Muscle of leg (tissue), 3 donors: ENCODE measurements at regions not wholly inside any gene's neighbourhood (a gene's known extent, or its start where the extent isn't known, plus 50 kb on each side); places are given as distances from the start of the nearest gene placed in this dataset.
"Not testable (repeated sequence)": the region's sequence is repeated elsewhere in the genome, so short reads cannot be mapped to it uniquely, and the experiment has no call there.

ENCODE experiments used
- DNase-seq: peaks from one replicate; pipeline ENCODE4 v3.0.0; 2013
- H3K27ac ChIP-seq: one replicate; pipeline ENCODE4 v1.5.1; 2013; ENCODE audit warnings: mild to moderate bottlenecking, low read length, control low read depth
- H3K27me3 ChIP-seq: one replicate; pipeline ENCODE4 v1.6.1; 2013; ENCODE audit warnings: low read length; ENCODE audit not compliant: control insufficient read depth, insufficient read depth
- H3K36me3 ChIP-seq: one replicate; pipeline ENCODE4 v1.6.1; 2013; ENCODE audit warnings: low read length; ENCODE audit not compliant: control insufficient read depth, insufficient read depth
- H3K4me1 ChIP-seq: one replicate; pipeline ENCODE4 v1.6.1; 2013; ENCODE audit warnings: low read length; ENCODE audit not compliant: control insufficient read depth, insufficient read depth
- H3K4me3 ChIP-seq: one replicate; pipeline ENCODE4 v1.5.1; 2013; ENCODE audit warnings: low read length, control low read depth
- H3K9me3 ChIP-seq: replicated peaks from 2 replicates; pipeline ENCODE4 v1.6.1; 2013; ENCODE audit warnings: low read depth, low read length; ENCODE audit not compliant: control insufficient read depth
- WGBS: methylation state at CpG from one replicate; pipeline ENCODE4 v1.1.5; 2013; ENCODE audit warnings: missing lambda C conversion rate; ENCODE audit not compliant: insufficient coverage; 5-methylcytosine and 5-hydroxymethylcytosine counted together

DNA sequence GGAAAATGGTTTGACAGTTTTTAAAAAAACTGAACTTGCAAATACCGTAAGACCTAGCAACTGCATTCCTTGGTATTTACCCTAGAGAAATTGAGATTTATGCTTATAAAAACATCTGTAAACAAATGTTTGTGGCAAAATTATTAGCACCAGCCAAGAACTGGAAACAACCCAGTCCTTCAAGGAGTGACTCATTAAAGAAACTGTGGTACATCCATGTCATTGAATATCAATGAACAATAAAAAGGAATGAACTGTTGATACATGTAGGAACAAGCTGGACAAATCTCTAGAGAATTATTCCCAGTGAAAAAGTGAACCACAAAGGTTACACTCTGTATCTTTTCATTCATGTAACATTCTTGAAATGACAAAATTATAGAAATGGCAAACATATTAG is 240.2 kb upstream of the ADAMTS3 start:
- H3K9me3 ChIP-seq: no peaks in the 10 kb centered on the region
- no peaks in the 10 kb centered on the region for H3K27me3 ChIP-seq
- no peak overlapping the region for H3K27ac ChIP-seq
- no peak for DNase-seq
- H3K4me3 ChIP-seq: no peak overlapping the region
- no CpG with 5 or more reads among the region's 1 CpG for WGBS
- H3K4me1 ChIP-seq: no peaks in the 10 kb centered on the region
- H3K36me3 ChIP-seq: no peaks in the 10 kb centered on the region

DNA sequence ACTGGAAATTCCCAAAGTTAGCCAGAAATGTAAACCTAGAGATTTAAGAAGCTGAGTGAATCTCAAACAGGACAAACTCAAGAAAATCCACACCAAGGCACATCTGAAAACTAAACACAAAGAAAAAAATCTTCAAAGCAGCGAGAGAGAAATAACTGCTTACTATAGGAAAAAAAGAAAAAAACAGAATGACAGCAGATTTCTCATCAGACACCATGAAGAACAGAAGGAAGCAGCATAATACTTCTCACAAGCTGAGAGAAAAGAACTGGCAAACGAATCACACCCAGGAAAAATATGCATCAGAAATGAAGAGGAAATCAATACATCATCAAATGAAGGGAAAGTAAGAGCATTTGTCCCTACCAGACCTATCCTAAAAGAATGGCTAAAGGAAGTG is 236.3 kb upstream of the ADAMTS3 start:
- H3K27ac ChIP-seq: no peak overlapping the region
- WGBS: no CpG with 5 or more reads among the region's 2 CpGs
- H3K4me1 ChIP-seq: no peaks in the 10 kb centered on the region
- H3K27me3 ChIP-seq: no peaks in the 10 kb centered on the region
- no peak for DNase-seq
- H3K36me3 ChIP-seq: no peaks in the 10 kb centered on the region
- H3K9me3 ChIP-seq: no peaks in the 10 kb centered on the region
- H3K4me3 ChIP-seq: no peak overlapping the region

- Histone ChIP-seq H3K36me3 (no peaks in the 10 kb centered on the region), H3K27ac (no peak overlapping the region), H3K4me3 (no peak overlapping the region), H3K9me3 (peaks cover 6% of the 10 kb centered on the region), H3K27me3 (no peaks in the 10 kb centered on the region), H3K4me1 (no peaks in the 10 kb centered on the region)
- WGBS: 83% methylated on average over 1 of the region's 1 CpG
- DNase-seq: no peak
These were observed 228.5 kb upstream of the ADAMTS3 start for GRCh38 chr4:72797486-72797885.

DNA sequence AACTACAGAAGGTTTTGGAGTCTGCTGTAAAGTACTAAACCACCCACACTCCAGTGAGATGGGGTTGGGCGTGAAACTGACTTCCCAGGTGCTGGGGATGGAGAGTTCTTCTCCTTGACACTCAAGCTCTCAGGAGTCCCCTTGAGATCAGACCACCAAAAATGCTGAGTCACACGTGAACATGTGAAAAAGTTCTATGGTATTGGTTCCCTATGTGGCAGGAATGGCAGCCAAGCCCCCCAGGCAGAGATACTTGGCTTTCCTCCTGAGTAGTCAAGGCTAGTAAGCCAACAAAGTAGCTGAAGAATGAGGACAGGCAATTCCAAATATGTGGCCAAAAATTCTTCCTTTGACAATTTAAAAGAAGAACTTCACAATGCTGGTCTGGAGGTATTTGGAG is 222.0 kb upstream of the ADAMTS3 start:
- DNase-seq: no peak
- Histone ChIP-seq H3K27me3 (no peaks in the 10 kb centered on the region), H3K9me3 (peaks cover 4% of the 10 kb centered on the region), H3K4me1 (no peaks in the 10 kb centered on the region), H3K4me3 (no peak overlapping the region), H3K36me3 (no peaks in the 10 kb centered on the region), H3K27ac (no peak overlapping the region)
- no CpG with 5 or more reads among the region's 2 CpGs for WGBS

GRCh38 chr4:72786401-72786990 is 217.5 kb upstream of the ADAMTS3 start:
- 67% methylated on average over 1 of the region's 6 CpGs for WGBS
- Histone ChIP-seq H3K27ac (no peak overlapping the region), H3K4me1 (no peaks in the 10 kb centered on the region), H3K9me3 (no peaks in the 10 kb centered on the region), H3K4me3 (no peak overlapping the region), H3K27me3 (no peaks in the 10 kb centered on the region), H3K36me3 (no peaks in the 10 kb centered on the region)
- no peak for DNase-seq

DNA sequence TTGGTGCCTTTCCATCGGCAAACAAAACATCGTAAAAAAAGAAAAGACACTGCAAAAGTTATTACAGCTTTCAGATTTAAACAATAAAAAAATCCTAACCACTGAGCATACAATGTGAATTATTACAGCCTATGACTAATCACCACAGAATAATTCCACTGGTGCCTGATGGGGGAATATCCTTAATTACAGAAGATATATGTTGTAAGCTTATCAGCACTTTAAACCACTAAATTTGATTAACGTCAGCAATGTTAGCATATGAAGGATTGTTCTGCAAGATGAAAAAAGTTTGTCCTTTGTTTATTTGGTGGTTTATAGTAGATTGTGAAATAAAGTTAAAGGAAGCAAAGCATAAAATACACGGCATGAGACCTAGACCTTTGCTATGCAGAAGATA is 210.2 kb upstream of the ADAMTS3 start:
- no peaks in the 10 kb centered on the region for H3K4me1 ChIP-seq
- no peaks in the 10 kb centered on the region for H3K9me3 ChIP-seq
- WGBS: 83% methylated on average over 1 of the region's 4 CpGs
- no peak for DNase-seq
- H3K27ac ChIP-seq: no peak overlapping the region
- no peak overlapping the region for H3K4me3 ChIP-seq
- H3K36me3 ChIP-seq: no peaks in the 10 kb centered on the region
- H3K27me3 ChIP-seq: no peaks in the 10 kb centered on the region

DNA sequence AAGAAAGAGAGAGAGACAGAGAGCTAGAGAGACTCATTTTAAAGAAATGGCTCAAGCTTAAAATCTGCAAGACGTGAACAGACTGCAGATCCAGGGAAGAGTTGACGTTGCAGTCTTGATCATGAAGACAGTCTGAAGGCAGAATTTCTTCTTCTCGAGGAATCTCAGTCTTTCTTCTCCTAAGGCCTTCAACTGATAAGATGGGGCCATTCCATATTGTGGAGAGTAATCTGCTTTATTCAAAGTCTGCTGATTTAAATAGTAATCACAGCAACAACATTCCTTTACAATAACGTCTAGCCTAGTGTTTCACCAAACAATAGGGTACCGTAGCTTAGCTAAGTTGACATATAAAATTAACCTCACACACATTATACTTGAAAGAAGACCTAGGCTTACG is 208.4 kb upstream of the ADAMTS3 start:
- H3K9me3 ChIP-seq: no peaks in the 10 kb centered on the region
- no peaks in the 10 kb centered on the region for H3K4me1 ChIP-seq
- no peaks in the 10 kb centered on the region for H3K36me3 ChIP-seq
- H3K27ac ChIP-seq: no peak overlapping the region
- H3K27me3 ChIP-seq: no peaks in the 10 kb centered on the region
- no peak overlapping the region for H3K4me3 ChIP-seq
- DNase-seq: no peak
- 78% methylated on average over 4 of the region's 6 CpGs for WGBS

- Histone ChIP-seq H3K27ac (no peak overlapping the region), H3K36me3 (no peaks in the 10 kb centered on the region), H3K4me1 (no peaks in the 10 kb centered on the region), H3K27me3 (no peaks in the 10 kb centered on the region), H3K4me3 (no peak overlapping the region), H3K9me3 (peaks cover under 1% of the 10 kb centered on the region)
- no peak for DNase-seq
These were observed 201.7 kb upstream of the ADAMTS3 start for GRCh38 chr4:72770708-72771107.

DNA sequence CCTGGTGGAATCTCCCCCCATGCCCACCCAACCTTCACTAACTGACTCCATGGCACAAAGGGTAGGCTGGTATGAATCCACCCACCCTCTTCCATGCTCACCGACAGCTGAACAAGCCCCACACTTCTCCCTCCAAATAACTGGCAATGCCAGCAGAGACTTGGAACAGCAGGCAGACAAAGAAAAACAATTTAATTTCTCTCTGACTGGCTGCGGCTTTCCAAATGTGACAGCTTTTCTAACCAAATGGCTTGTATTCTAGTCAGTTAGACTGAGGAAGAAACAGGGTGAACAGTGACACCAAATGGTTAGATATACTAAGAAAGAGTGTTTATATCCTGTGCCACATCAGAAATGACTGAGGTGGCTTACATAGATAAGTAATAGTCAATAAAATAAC is 199.3 kb upstream of the ADAMTS3 start:
- H3K27me3 ChIP-seq: no peaks in the 10 kb centered on the region
- H3K4me1 ChIP-seq: no peaks in the 10 kb centered on the region
- DNase-seq: peak; percentile 1
- 81% methylated on average over 2 of the region's 2 CpGs for WGBS
- H3K9me3 ChIP-seq: peaks cover 2% of the 10 kb centered on the region
- no peak overlapping the region for H3K27ac ChIP-seq
- no peaks in the 10 kb centered on the region for H3K36me3 ChIP-seq
- H3K4me3 ChIP-seq: no peak overlapping the region

DNA sequence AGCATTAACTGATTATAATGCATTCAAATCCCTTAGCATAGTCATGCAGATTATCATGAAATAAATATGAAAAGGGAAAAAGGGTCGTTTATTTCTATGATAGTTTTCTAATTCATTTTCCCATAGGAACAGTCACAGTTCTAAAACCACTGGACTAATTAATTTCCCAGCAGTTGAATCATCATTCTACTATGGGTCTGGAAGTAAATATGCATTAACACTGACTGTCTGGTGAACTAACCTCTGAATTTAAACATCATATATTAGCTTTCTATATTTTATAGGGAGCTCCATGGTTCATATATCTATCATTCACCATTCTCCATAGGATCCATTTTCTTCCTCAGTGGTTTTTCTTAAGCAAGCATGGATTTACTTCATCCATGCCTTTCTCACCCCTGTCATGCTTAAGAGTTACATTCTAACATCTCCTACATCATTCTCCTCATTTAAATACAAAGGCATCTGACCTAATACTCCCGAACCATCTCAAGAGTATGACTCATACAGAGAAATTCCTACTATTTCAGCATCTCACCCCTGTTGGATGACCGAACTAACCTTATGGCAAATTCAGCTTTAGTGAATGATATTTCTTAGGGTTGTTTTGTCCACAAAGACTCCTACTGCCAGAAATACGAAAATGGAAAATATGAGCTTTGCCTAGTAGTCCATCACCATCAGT is 198.7 kb upstream of the ADAMTS3 start:
- H3K27me3 ChIP-seq: no peaks in the 10 kb centered on the region
- H3K36me3 ChIP-seq: no peaks in the 10 kb centered on the region
- no peak overlapping the region for H3K4me3 ChIP-seq
- DNase-seq: peak; percentile 10
- H3K27ac ChIP-seq: no peak overlapping the region
- peaks cover 2% of the 10 kb centered on the region for H3K9me3 ChIP-seq
- no peaks in the 10 kb centered on the region for H3K4me1 ChIP-seq
- no CpG with 5 or more reads among the region's 4 CpGs for WGBS

- H3K9me3 ChIP-seq, H3K27me3 ChIP-seq, H3K4me3 ChIP-seq, H3K36me3 ChIP-seq, H3K27ac ChIP-seq, H3K4me1 ChIP-seq, DNase-seq: not testable (repeated sequence)
- 88% methylated on average over 10 of the region's 19 CpGs for WGBS
These were observed 196.8 kb upstream of the ADAMTS3 start for GRCh38 chr4:72765788-72766187.
